ENCODE measurements at regions not wholly inside any gene's neighbourhood (a gene's known extent, or its start where the extent isn't known, plus 50 kb on each side); places are given as distances from the start of the nearest gene placed in this dataset.

DNA sequence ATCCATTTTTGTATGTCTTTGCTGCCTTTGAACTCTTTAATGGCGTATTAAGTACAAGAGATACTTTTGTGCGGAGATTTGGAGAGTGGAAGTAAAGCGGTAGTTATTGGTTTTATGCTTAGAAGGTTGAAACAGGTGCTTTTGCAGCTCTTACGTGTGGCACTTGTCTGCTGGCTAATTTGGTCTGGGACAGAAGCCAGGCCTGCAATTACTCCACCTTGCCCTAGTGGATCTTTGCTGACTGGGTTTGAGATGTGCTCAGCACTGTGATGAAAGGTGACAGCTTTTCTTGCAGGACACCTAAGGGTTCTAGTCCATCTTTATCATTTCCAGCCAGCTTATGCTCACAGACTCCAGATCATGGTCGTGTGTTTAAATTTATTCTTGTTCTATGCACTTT, 252.5 kb downstream of the RPL10L start:
- H3K27ac Mint-ChIP-seq = no peak overlapping the region
- no peaks in the 10 kb centered on the region for H3K4me1 Mint-ChIP-seq (ENCODE audit: low read depth)
- H3K27me3 Mint-ChIP-seq (ENCODE audit: insufficient read depth) = no peaks in the 10 kb centered on the region
- 0 out of 2 replicates have a peak, but pooled peaks cover 4% of the 10 kb centered on the region for H3K36me3 Mint-ChIP-seq (ENCODE audit: low read depth)
- H3K9me3 Mint-ChIP-seq = peaks cover 56% of the 10 kb centered on the region
- DNase-seq = no peak
- no peak for TF ChIP-seq CTCF (IDR thresholded peaks at IDR 0.05)
- no peak overlapping the region for H3K4me3 Mint-ChIP-seq

DNA sequence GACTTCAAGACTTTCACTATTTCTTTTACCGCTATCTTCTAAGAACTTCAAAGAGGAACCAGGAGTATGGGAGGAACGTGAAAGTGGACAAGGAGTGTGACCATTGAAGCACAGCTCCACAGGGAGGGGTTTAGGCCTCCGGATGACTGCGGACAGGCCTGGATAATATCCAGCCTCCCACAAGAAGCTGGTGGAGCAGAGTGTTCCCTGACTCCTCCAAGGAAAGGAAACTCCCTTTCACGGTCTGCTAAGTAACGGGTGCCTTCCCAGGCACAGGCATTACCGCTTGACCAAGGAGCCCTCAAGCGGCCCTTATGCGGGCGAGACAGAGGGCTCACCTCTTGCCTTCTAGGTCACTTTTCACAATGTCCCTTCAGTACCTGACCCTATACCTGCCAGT, 267.0 kb downstream of the RPL10L start:
- H3K27me3 Mint-ChIP-seq (ENCODE audit: insufficient read depth) = peaks cover 2% of the 10 kb centered on the region; the same call in 1 of the 2 replicates
- peaks cover 31% of the 10 kb centered on the region for H3K9me3 Mint-ChIP-seq
- TF ChIP-seq CTCF (IDR thresholded peaks at IDR 0.05) = no peak
- no peaks in the 10 kb centered on the region for H3K4me1 Mint-ChIP-seq (ENCODE audit: low read depth)
- H3K36me3 Mint-ChIP-seq (ENCODE audit: low read depth) = no peaks in the 10 kb centered on the region
- no peak overlapping the region for H3K27ac Mint-ChIP-seq
- DNase-seq = no peak
- no peak overlapping the region for H3K4me3 Mint-ChIP-seq

GRCh38 chr14:46381674-46382073, 269.9 kb downstream of the RPL10L start:
- Mint-ChIP-seq H3K9me3 (peaks cover 37% of the 10 kb centered on the region), H3K4me1 (ENCODE audit: low read depth) (no peaks in the 10 kb centered on the region), H3K36me3 (ENCODE audit: low read depth) (no peaks in the 10 kb centered on the region), H3K27me3 (ENCODE audit: insufficient read depth) (peaks cover 2% of the 10 kb centered on the region; the same call in 1 of the 2 replicates), H3K4me3 (no peak overlapping the region), H3K27ac (no peak overlapping the region)
- DNase-seq = no peak
- TF ChIP-seq CTCF (IDR thresholded peaks at IDR 0.05) = no peak

- H3K36me3 Mint-ChIP-seq (ENCODE audit: low read depth) = no peaks in the 10 kb centered on the region
- no peak overlapping the region for H3K27ac Mint-ChIP-seq
- no peak overlapping the region for H3K4me3 Mint-ChIP-seq
Observed at GRCh38 chr14:46378248-46378647, 273.3 kb downstream of the RPL10L start.

GRCh38 chr14:46377305-46377704, 274.3 kb downstream of the RPL10L start:
- no peaks in the 10 kb centered on the region for H3K4me1 Mint-ChIP-seq (ENCODE audit: low read depth)
- H3K9me3 Mint-ChIP-seq = peaks cover 58% of the 10 kb centered on the region
- H3K27me3 Mint-ChIP-seq (ENCODE audit: insufficient read depth) = peaks cover under 1% of the 10 kb centered on the region
- H3K27ac Mint-ChIP-seq = no peak overlapping the region
- no peak for TF ChIP-seq CTCF (IDR thresholded peaks at IDR 0.05)
- no peaks in the 10 kb centered on the region for H3K36me3 Mint-ChIP-seq (ENCODE audit: low read depth)
- DNase-seq = no peak
- no peak overlapping the region for H3K4me3 Mint-ChIP-seq

More at GRCh38 chr14:46378248-46378647, 273.3 kb downstream of the RPL10L start:
- no peak for DNase-seq
- Mint-ChIP-seq H3K9me3 (peaks cover 58% of the 10 kb centered on the region), H3K4me1 (ENCODE audit: low read depth) (no peaks in the 10 kb centered on the region), H3K27me3 (ENCODE audit: insufficient read depth) (peaks cover 2% of the 10 kb centered on the region; the same call in 1 of the 2 replicates)
- no peak for TF ChIP-seq CTCF (IDR thresholded peaks at IDR 0.05)

DNA sequence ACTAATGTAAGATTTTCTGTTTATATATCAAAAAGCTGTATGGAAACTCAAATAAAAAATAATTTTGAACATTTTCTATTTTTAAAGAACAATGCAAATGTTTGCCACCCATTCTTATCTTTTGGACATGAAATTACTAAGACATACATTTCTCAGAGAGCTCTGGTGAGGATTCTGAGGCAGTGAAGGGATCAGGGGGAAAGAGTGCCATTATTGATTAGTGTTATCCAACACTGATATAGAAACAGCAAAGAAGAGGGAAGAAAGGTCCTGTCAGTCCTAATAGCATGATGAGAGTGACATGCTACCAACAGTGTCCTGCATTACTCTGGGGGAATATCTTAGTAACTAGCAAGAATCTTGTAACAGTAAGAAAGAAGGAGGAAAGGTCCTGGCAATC, 282.2 kb downstream of the RPL10L start:
- H3K9me3 Mint-ChIP-seq = peaks cover 38% of the 10 kb centered on the region
- no peak for TF ChIP-seq CTCF (IDR thresholded peaks at IDR 0.05)
- H3K4me1 Mint-ChIP-seq (ENCODE audit: low read depth) = no peaks in the 10 kb centered on the region
- DNase-seq = no peak
- H3K4me3 Mint-ChIP-seq = no peak overlapping the region
- H3K27ac Mint-ChIP-seq = no peak overlapping the region
- no peaks in the 10 kb centered on the region; the same call in 1 of the 2 replicates for H3K27me3 Mint-ChIP-seq (ENCODE audit: insufficient read depth)
- no peaks in the 10 kb centered on the region for H3K36me3 Mint-ChIP-seq (ENCODE audit: low read depth)

All from HFFc6 (cell line).